ENCODE measurements at regions not wholly inside any gene's neighbourhood (a gene's known extent, or its start where the extent isn't known, plus 50 kb on each side); places are given as distances from the start of the nearest gene placed in this dataset.

DNA sequence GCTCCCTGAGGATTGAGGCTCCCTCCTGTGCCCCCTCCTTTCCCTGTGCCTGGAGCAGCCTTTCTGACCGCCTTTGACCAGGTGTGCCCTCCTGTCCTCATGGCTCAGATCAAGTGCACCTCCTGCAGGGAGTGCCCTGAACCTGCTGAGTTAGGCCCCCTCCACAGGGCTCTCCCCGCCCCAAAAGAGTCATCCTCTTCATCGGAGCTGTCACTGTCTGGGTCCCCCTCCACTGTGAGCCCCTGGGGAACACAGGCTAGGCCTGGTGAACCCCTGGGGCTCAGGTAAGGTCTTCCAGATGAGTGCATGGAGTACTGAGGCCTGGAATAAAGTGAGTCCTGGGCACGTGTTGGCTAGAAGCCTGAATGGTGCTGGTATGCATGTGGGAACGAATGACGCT, 173.5 kb downstream of the INHBB start:
- H3K4me1 ChIP-seq (ENCODE audit: control insufficient read depth in 2 of 2, insufficient read depth in 2 of 2, low read length in 2 of 2): no peaks in the 10 kb centered on the region
- H3K4me2 ChIP-seq (replicated peaks; ENCODE audit: low read depth, low read length, poor library complexity, severe bottlenecking): no peak overlapping the region
- H3K9ac ChIP-seq (ENCODE audit: low read length): no peak overlapping the region
- intact Hi-C loops (cut with micrococcal nuclease): no loop called here
- H3K79me2 ChIP-seq (ENCODE audit: control insufficient read depth, insufficient read depth, low read length): no peaks in the 10 kb centered on the region
- Mint-ChIP-seq H3K9me3 (ENCODE audit: insufficient read depth) (no peaks in the 10 kb centered on the region), H3K4me1 (no peaks in the 10 kb centered on the region), H3K27ac (no peak overlapping the region), H3K27me3 (peaks cover 32% of the 10 kb centered on the region), H3K4me3 (no peak overlapping the region)
- 89% methylated on average over 3 of the region's 6 CpGs for WGBS (ENCODE audit: insufficient coverage)
- H3K9me3 ChIP-seq (ENCODE audit: control extremely low read depth in 1 of 3, control insufficient read depth in 2 of 3, insufficient read depth in 1 of 3, low read length in 2 of 3): peaks cover 0 to 8% (median 0%) of the 10 kb centered on the region in 3 donors
- DNase-seq (no peak), ATAC-seq (ENCODE audit: low read depth) (no peak)
- no peak overlapping the region for H3K4me3 ChIP-seq (ENCODE audit: control extremely low read depth in 1 of 5, extremely low read depth in 1 of 5, insufficient read depth in 1 of 5, low read depth in 2 of 5, low read length in 4 of 5)
- H4K20me1 ChIP-seq (ENCODE audit: control insufficient read depth, insufficient read depth, low read length, poor library complexity, severe bottlenecking): no peaks in the 10 kb centered on the region
- no peak for TF ChIP-seq EZH2 (IDR thresholded peaks at IDR 0.05; ENCODE audit: borderline replicate concordance, insufficient read depth, low read depth, low read length, poor library complexity, severe bottlenecking)
- TF ChIP-seq, protein P1, sequence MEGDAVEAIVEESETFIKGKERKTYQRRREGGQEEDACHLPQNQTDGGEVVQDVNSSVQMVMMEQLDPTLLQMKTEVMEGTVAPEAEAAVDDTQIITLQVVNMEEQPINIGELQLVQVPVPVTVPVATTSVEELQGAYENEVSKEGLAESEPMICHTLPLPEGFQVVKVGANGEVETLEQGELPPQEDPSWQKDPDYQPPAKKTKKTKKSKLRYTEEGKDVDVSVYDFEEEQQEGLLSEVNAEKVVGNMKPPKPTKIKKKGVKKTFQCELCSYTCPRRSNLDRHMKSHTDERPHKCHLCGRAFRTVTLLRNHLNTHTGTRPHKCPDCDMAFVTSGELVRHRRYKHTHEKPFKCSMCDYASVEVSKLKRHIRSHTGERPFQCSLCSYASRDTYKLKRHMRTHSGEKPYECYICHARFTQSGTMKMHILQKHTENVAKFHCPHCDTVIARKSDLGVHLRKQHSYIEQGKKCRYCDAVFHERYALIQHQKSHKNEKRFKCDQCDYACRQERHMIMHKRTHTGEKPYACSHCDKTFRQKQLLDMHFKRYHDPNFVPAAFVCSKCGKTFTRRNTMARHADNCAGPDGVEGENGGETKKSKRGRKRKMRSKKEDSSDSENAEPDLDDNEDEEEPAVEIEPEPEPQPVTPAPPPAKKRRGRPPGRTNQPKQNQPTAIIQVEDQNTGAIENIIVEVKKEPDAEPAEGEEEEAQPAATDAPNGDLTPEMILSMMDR (IDR thresholded peaks at IDR 0.05): no peak
- H3K27ac ChIP-seq (ENCODE audit: low read length in 2 of 2): no peak overlapping the region
- CTCF ChIA-PET: no interaction called here
- H3K36me3 ChIP-seq (replicated peaks in 1 of 2; ENCODE audit: control extremely low read depth in 1 of 2, control insufficient read depth in 1 of 2, extremely low read depth in 1 of 2, insufficient read depth in 2 of 2, low read length in 1 of 2): no peaks in the 10 kb centered on the region
- peaks cover 0 to 4% (median 0%) of the 10 kb centered on the region in 4 experiments for H3K27me3 ChIP-seq (replicated peaks in 1 of 4; ENCODE audit: control extremely low read depth in 1 of 4, control insufficient read depth in 3 of 4, insufficient read depth in 4 of 4, low read length in 3 of 4)
- POLR2A ChIA-PET: no interaction called here
- H2AFZ ChIP-seq (ENCODE audit: insufficient read depth, low read depth, low read length, poor library complexity, severe bottlenecking): no peak overlapping the region

DNA sequence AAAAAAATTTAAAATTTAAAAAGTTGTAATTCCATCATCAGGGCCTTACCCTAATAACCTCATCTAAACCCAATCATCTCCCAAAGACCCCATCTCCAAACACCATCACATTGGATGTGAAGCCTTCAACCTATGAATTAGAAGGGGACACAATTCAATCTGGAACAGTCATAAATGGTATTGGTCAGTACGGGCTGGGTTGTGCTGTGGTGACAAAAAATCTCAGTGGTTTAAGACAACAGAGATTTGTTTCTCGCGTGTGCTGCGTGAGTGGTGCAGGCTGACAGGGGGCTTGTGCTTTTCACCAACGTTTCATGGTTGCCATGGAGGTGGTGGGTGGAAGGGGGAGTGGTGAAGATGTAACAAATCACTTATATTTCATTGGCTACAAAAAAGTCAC, 174.5 kb downstream of the INHBB start:
- no peak overlapping the region for H3K4me3 ChIP-seq (ENCODE audit: control extremely low read depth in 1 of 5, extremely low read depth in 1 of 5, insufficient read depth in 1 of 5, low read depth in 2 of 5, low read length in 4 of 5)
- Mint-ChIP-seq H3K4me3 (no peak overlapping the region), H3K27me3 (peaks cover 36% of the 10 kb centered on the region), H3K27ac (no peak overlapping the region), H3K9me3 (ENCODE audit: insufficient read depth) (no peaks in the 10 kb centered on the region), H3K4me1 (no peaks in the 10 kb centered on the region)
- H3K79me2 ChIP-seq (ENCODE audit: control insufficient read depth, insufficient read depth, low read length): no peaks in the 10 kb centered on the region
- DNase-seq: no peak
- H3K4me1 ChIP-seq (ENCODE audit: control insufficient read depth in 2 of 2, insufficient read depth in 2 of 2, low read length in 2 of 2): no peaks in the 10 kb centered on the region
- H2AFZ ChIP-seq (ENCODE audit: insufficient read depth, low read depth, low read length, poor library complexity, severe bottlenecking): no peak overlapping the region
- H3K9ac ChIP-seq (ENCODE audit: low read length): no peak overlapping the region
- H3K27ac ChIP-seq (ENCODE audit: low read length in 2 of 2): no peak overlapping the region
- H3K36me3 ChIP-seq (replicated peaks in 1 of 2; ENCODE audit: control extremely low read depth in 1 of 2, control insufficient read depth in 1 of 2, extremely low read depth in 1 of 2, insufficient read depth in 2 of 2, low read length in 1 of 2): no peaks in the 10 kb centered on the region
- TF ChIP-seq, protein P1 (IDR thresholded peaks at IDR 0.05): no peak
- TF ChIP-seq EZH2 (IDR thresholded peaks at IDR 0.05; ENCODE audit: borderline replicate concordance, insufficient read depth, low read depth, low read length, poor library complexity, severe bottlenecking): no peak
- no peak for ATAC-seq (ENCODE audit: low read depth)
- 80% methylated on average over 1 of the region's 5 CpGs for WGBS (ENCODE audit: insufficient coverage)
- H3K27me3 ChIP-seq (replicated peaks in 1 of 4; ENCODE audit: control extremely low read depth in 1 of 4, control insufficient read depth in 3 of 4, insufficient read depth in 4 of 4, low read length in 3 of 4): peaks cover 0 to 4% (median 0%) of the 10 kb centered on the region in 4 experiments
- intact Hi-C loops (cut with micrococcal nuclease): no loop called here
- H3K4me2 ChIP-seq (replicated peaks; ENCODE audit: low read depth, low read length, poor library complexity, severe bottlenecking): no peak overlapping the region
- ChIA-PET CTCF (no interaction called here), POLR2A (no interaction called here)
- peaks cover 0 to 8% (median 0%) of the 10 kb centered on the region in 3 donors for H3K9me3 ChIP-seq (ENCODE audit: control extremely low read depth in 1 of 3, control insufficient read depth in 2 of 3, insufficient read depth in 1 of 3, low read length in 2 of 3)
- H4K20me1 ChIP-seq (ENCODE audit: control insufficient read depth, insufficient read depth, low read length, poor library complexity, severe bottlenecking): no peaks in the 10 kb centered on the region

Data from B cell (primary cell).